Astrocyte of the spinal cord (primary cell): ENCODE measurements at regions not wholly inside any gene's neighbourhood (a gene's known extent, or its start where the extent isn't known, plus 50 kb on each side); places are given as distances from the start of the nearest gene placed in this dataset.

ENCODE experiments used
- DNase-seq: peaks from one replicate; pipeline ENCODE4 v3.0.0; 2011; ENCODE audit warnings: low read depth, low spot score
- H3K4me3 ChIP-seq: 2 replicates; pipeline ENCODE4 v1.5.1; 2011; ENCODE audit warnings: low read depth, mild to moderate bottlenecking, low read length, moderate library complexity
- CTCF ChIP-seq: IDR thresholded peaks from 2 replicates; pipeline ENCODE4 v1.5.1; 2012; ENCODE audit warnings: low read depth, mild to moderate bottlenecking, low read length, inconsistent platforms
- in situ Hi-C: cut with HindIII; loops from 2 replicates; pipeline ENCODE4 v1.10.0; 2017; ENCODE audit warnings: low sequenced_read_pairs

DNA sequence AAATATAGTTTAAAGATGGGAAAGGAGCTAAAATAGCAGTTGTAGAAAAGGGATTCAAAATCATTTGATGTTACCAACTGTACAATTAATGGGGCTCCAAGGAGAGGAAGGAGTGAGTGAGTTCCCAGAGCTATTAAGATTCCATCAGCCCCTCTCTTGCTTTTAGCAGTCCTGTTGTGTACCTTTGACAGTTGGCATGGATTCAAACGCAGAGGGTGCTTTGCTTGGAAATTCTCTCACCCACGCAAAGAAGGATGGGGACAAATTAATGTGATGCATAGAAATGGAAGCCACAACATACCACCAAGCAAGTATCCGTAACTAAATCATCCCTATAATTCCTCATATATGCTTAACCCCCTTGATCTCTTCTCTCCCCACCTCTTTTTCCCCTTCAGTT lies 461.3 kb downstream of the EBF1 start:
- in situ Hi-C loops = no loop called here
- no peak for DNase-seq

GRCh38 chr5:158637039-158637438 lies 462.7 kb downstream of the EBF1 start:
- no peak for TF ChIP-seq CTCF
- no peak overlapping the region for H3K4me3 ChIP-seq
- in situ Hi-C loops = no loop called here
- no peak for DNase-seq

More for the DNA sequence above, 461.3 kb downstream of the EBF1 start:
- H3K4me3 ChIP-seq = no peak overlapping the region
- TF ChIP-seq CTCF = no peak

GRCh38 chr5:158635565-158635964 lies 464.2 kb downstream of the EBF1 start:
- DNase-seq = no peak
- in situ Hi-C loops = no loop called here
- no peak for TF ChIP-seq CTCF
- no peak overlapping the region for H3K4me3 ChIP-seq

GRCh38 chr5:158634714-158635113 lies 465.0 kb downstream of the EBF1 start:
- DNase-seq = no peak
- TF ChIP-seq CTCF = no peak
- no peak overlapping the region for H3K4me3 ChIP-seq
- in situ Hi-C loops = no loop called here

DNA sequence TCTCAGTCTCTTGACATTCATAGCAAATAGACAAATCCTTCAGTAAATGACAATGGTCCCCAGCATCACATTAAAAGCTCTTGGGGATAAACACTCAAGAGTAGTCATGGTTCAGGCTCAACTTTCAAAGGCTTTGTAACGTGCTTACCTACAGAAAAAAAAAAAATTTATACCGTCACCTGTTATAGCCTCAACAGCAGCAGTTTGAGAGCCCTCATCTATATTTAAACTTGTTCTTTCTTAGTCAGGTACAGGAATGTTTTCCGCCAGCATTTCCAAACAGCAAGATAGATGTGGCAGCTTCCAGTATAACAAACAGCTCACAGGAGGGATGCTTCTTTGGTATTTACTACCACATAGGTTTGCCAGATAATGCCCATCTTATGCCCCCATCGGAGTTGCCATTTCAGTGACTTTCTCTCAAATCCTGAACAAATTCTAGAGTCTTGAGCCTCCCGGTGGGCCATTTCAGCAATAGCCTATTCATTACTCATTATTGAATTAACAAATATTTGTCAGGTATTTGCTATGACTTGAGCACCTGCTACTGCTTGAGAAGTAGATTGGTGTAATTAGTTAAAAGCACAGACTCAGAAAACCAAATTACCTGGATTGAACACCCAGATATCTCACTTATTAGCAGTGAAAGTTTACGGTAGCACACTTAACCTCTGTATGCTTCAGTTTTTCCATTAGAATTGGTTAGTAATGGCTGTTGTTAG lies 470.0 kb downstream of the EBF1 start:
- no peak for TF ChIP-seq CTCF
- no peak for DNase-seq
- H3K4me3 ChIP-seq = no peak overlapping the region
- in situ Hi-C loops = no loop called here

- in situ Hi-C loops = no loop called here
- no peak for DNase-seq
- no peak for TF ChIP-seq CTCF
- no peak overlapping the region for H3K4me3 ChIP-seq
Measured at GRCh38 chr5:158626718-158627117, 473.0 kb downstream of the EBF1 start.
